Endodermal cell (in vitro differentiated cells): ENCODE measurements at regions not wholly inside any gene's neighbourhood (a gene's known extent, or its start where the extent isn't known, plus 50 kb on each side); places are given as distances from the start of the nearest gene placed in this dataset.

Experiments used
- DNase-seq: peaks from one replicate; pipeline ENCODE4 v3.0.0-alpha.2; 2017
- H3K27ac ChIP-seq: 2 replicates; pipeline ENCODE4 v1.5.1; 2013; ENCODE audit warnings: mild to moderate bottlenecking, low read depth, low read length, moderate library complexity
- H3K27me3 ChIP-seq: 2 replicates; pipeline ENCODE4 v1.6.1; 2013; ENCODE audit warnings: mild to moderate bottlenecking, low read length, moderate library complexity; ENCODE audit not compliant: insufficient read depth, control insufficient read depth, poor library complexity, severe bottlenecking
- H3K36me3 ChIP-seq: 2 replicates; pipeline ENCODE4 v1.7.0; 2013; ENCODE audit warnings: mild to moderate bottlenecking, low read length, moderate library complexity; ENCODE audit not compliant: control insufficient read depth, insufficient read depth
- H3K4me1 ChIP-seq: one replicate; pipeline ENCODE4 v1.7.0; 2013; ENCODE audit warnings: low read length; ENCODE audit not compliant: control insufficient read depth, insufficient read depth
- H3K4me3 ChIP-seq: 2 replicates; pipeline ENCODE4 v1.5.1; 2013; ENCODE audit warnings: mild to moderate bottlenecking, low read length, moderate library complexity
- H3K9ac ChIP-seq: 2 replicates; pipeline ENCODE4 v1.6.1; 2013; ENCODE audit warnings: mild to moderate bottlenecking, low read length, moderate library complexity; ENCODE audit not compliant: poor library complexity, severe bottlenecking; ENCODE audit errors: extremely low read depth
- H3K9me3 ChIP-seq: 2 replicates; pipeline ENCODE4 v1.6.1; 2013; ENCODE audit warnings: mild to moderate bottlenecking, low read length, moderate library complexity; ENCODE audit not compliant: control insufficient read depth
- H3K27ac Mint-ChIP-seq: 2 replicates; pipeline ENCODE4 v1.8.0; 2020; ENCODE audit warnings: mixed read lengths
- H3K27me3 Mint-ChIP-seq: 2 replicates; pipeline ENCODE4 v1.8.0; 2021; ENCODE audit warnings: mild to moderate bottlenecking, mixed read lengths; ENCODE audit not compliant: insufficient read depth
- H3K36me3 Mint-ChIP-seq: 2 replicates; pipeline ENCODE4 v1.8.0; 2020; ENCODE audit warnings: low read depth, mixed read lengths
- H3K4me1 Mint-ChIP-seq: 2 replicates; pipeline ENCODE4 v1.8.0; 2020; ENCODE audit warnings: mixed read lengths
- H3K4me3 Mint-ChIP-seq: 2 replicates; pipeline ENCODE4 v1.8.0; 2020; ENCODE audit warnings: mild to moderate bottlenecking, moderate library complexity, mixed read lengths
- H3K9me3 Mint-ChIP-seq: 2 replicates; pipeline ENCODE4 v1.8.0; 2020; ENCODE audit warnings: mild to moderate bottlenecking, mixed read lengths
- WGBS, 2 experiments: methylation state at CpG; one replicate each; pipeline versions ENCODE4 v1.1.5 to v1.1.7; 2013; ENCODE audit warnings: missing lambda C conversion rate in 2 of 2, mixed read lengths in 1 of 2; ENCODE audit not compliant: insufficient coverage in 1 of 2, insufficient read length in 1 of 2; 5-methylcytosine and 5-hydroxymethylcytosine counted together
- TF ChIP-seq, protein P1 (sequence below): fragments of 200-600 bp; sonication (generic); conservative IDR thresholded peaks from 2 replicates; pipeline ENCODE4 v1.5.0; 2021; ENCODE audit warnings: antibody characterized with exemption, mild to moderate bottlenecking

DNA sequence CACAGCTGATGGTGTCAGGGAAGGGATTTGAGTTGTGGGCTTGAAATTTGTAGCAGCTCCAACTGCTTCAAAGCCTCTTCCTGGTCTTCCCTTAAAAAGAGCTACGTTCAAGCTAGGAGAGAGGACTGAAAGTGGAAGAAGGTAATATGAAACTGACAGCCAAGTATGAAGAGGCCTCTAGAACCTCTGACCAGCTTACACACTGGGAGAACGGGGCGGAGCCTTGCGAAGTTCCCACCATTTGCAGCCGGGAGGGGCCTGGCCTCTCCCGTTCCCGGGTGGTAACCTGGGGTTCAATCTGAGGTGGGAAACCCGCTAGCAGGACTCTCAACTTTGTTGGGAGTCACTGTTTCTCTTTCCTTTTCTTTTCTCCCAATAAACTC, 97.8 kb upstream of the PDE10A start:
- no peak overlapping the region for H3K9ac ChIP-seq
- WGBS, 2 experiments, result 94 to 100% methylated on average over 5 to 8 of the region's 8 CpGs
- TF ChIP-seq, protein P1, sequence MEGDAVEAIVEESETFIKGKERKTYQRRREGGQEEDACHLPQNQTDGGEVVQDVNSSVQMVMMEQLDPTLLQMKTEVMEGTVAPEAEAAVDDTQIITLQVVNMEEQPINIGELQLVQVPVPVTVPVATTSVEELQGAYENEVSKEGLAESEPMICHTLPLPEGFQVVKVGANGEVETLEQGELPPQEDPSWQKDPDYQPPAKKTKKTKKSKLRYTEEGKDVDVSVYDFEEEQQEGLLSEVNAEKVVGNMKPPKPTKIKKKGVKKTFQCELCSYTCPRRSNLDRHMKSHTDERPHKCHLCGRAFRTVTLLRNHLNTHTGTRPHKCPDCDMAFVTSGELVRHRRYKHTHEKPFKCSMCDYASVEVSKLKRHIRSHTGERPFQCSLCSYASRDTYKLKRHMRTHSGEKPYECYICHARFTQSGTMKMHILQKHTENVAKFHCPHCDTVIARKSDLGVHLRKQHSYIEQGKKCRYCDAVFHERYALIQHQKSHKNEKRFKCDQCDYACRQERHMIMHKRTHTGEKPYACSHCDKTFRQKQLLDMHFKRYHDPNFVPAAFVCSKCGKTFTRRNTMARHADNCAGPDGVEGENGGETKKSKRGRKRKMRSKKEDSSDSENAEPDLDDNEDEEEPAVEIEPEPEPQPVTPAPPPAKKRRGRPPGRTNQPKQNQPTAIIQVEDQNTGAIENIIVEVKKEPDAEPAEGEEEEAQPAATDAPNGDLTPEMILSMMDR, result no peak
- H3K27ac ChIP-seq, result no peak overlapping the region
- H3K27me3 ChIP-seq, result no peaks in the 10 kb centered on the region
- no peak overlapping the region for H3K27ac Mint-ChIP-seq
- H3K4me1 ChIP-seq, result no peaks in the 10 kb centered on the region
- H3K4me3 ChIP-seq, result no peak overlapping the region
- peaks cover 26% of the 10 kb centered on the region for H3K9me3 ChIP-seq
- no peak for DNase-seq
- H3K9me3 Mint-ChIP-seq, result peaks cover 19% of the 10 kb centered on the region
- no peak overlapping the region for H3K4me3 Mint-ChIP-seq
- H3K36me3 ChIP-seq, result no peaks in the 10 kb centered on the region
- H3K36me3 Mint-ChIP-seq, result peaks cover 1% of the 10 kb centered on the region
- peaks cover under 1% of the 10 kb centered on the region for H3K27me3 Mint-ChIP-seq
- no peaks in the 10 kb centered on the region for H3K4me1 Mint-ChIP-seq

DNA sequence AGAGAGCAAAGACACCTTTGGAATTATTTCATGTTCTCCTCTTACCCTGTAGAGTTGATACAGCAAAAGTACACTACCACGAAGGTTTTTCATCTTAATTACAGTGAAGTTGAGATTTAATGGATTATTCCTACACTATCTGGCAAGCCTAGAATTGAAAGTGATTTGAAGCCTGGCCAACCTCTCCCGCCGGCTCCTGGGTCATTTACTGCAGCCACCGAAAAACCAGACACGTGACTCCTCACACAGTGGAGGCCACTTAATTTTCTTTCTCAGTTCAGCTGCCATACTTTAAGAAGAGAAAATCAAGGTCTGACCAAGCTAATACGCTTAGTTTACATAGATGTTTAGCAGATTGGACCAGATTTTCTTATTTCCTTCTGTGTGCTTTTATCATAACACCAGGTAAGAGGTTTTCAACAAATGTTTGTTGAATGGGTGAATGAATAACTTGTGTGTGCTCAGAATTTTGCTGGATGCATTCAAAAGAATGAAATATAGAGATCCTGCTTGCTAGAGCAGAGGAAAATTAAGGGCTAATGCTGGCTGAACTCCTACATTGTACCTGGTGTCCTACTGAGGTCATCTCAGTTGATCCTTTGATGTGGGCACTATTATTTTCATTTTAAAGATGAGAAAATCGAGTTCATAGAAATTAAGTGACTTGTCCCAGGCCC, 97.2 kb upstream of the PDE10A start:
- H3K4me3 Mint-ChIP-seq, result no peak overlapping the region
- peaks cover 19% of the 10 kb centered on the region for H3K9me3 Mint-ChIP-seq
- H3K9ac ChIP-seq, result no peak overlapping the region
- no peak overlapping the region for H3K27ac ChIP-seq
- H3K9me3 ChIP-seq, result peaks cover 23% of the 10 kb centered on the region
- no peak overlapping the region for H3K4me3 ChIP-seq
- H3K4me1 ChIP-seq, result no peaks in the 10 kb centered on the region
- H3K27me3 Mint-ChIP-seq, result no peaks in the 10 kb centered on the region
- TF ChIP-seq, protein P1, result no peak
- H3K27ac Mint-ChIP-seq, result no peak overlapping the region
- no peaks in the 10 kb centered on the region for H3K27me3 ChIP-seq
- WGBS, 2 experiments, result 92 to 95% methylated on average over 7 of the region's 7 CpGs
- peaks cover 3% of the 10 kb centered on the region for H3K4me1 Mint-ChIP-seq
- peaks cover 1% of the 10 kb centered on the region for H3K36me3 Mint-ChIP-seq
- no peaks in the 10 kb centered on the region for H3K36me3 ChIP-seq
- no peak for DNase-seq

DNA sequence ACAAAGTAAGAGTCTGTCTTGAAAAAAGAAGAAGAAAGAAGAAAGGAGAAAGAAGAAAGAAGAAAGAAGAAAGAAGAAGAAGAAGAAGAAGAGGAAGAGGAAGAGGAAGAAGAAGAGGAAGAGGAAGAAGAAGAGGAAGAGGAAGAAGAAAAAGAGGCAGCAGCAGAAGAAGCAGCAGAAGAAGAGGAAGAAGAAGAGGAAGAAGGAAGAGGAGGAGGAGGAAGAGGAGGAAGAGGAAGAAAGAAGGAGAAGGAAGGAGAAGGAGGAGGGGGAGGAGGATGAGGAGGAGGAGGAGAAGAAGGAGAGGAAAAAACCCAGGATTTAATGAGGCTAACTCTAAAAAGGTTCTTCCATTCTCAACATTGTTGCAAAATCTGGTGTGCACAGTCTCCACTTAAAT, 95.4 kb upstream of the PDE10A start:
- no peaks in the 10 kb centered on the region for H3K27me3 ChIP-seq
- no peak overlapping the region for H3K4me3 Mint-ChIP-seq
- TF ChIP-seq, protein P1, result no peak

More for the DNA sequence above, 95.4 kb upstream of the PDE10A start:
- Mint-ChIP-seq H3K36me3 (peaks cover 1% of the 10 kb centered on the region), H3K9me3 (peaks cover 10% of the 10 kb centered on the region), H3K27me3 (no peaks in the 10 kb centered on the region), H3K27ac (no peak overlapping the region), H3K4me1 (peaks cover 4% of the 10 kb centered on the region)
- Histone ChIP-seq H3K4me3 (no peak overlapping the region), H3K4me1 (no peaks in the 10 kb centered on the region), H3K9me3 (peaks cover 13% of the 10 kb centered on the region), H3K9ac (no peak overlapping the region), H3K27ac (no peak overlapping the region), H3K36me3 (no peaks in the 10 kb centered on the region)
- DNase-seq, result no peak
